IPS DF 6.9 (cell line): ENCODE measurements at regions not wholly inside any gene's neighbourhood (a gene's known extent, or its start where the extent isn't known, plus 50 kb on each side); places are given as distances from the start of the nearest gene placed in this dataset.
A peak's percentile ranks its signal among the peaks of the same experiment; 100 is the strongest.

ENCODE experiments used
- DNase-seq: peaks from one replicate; pipeline ENCODE4 v3.0.0-alpha.2; 2013; ENCODE audit warnings: low read depth, low spot score
- H3K27ac ChIP-seq: one replicate; pipeline ENCODE4 v1.5.1; 2013; ENCODE audit warnings: low read length, control low read depth
- H3K27me3 ChIP-seq: 2 replicates; pipeline ENCODE4 v1.6.1; 2013; ENCODE audit warnings: mild to moderate bottlenecking, low read length; ENCODE audit not compliant: control insufficient read depth, insufficient read depth
- H3K36me3 ChIP-seq: 2 replicates; pipeline ENCODE4 v1.6.1; 2013; ENCODE audit warnings: low read length; ENCODE audit not compliant: control insufficient read depth, insufficient read depth
- H3K4me1 ChIP-seq: 2 replicates; pipeline ENCODE4 v1.6.1; 2013; ENCODE audit warnings: low read length; ENCODE audit not compliant: control insufficient read depth, insufficient read depth
- H3K4me3 ChIP-seq: 2 replicates; pipeline ENCODE4 v1.5.1; 2013; ENCODE audit warnings: mild to moderate bottlenecking, low read length
- H3K9me3 ChIP-seq: 2 replicates; pipeline ENCODE4 v1.6.1; 2013; ENCODE audit warnings: low read length, inconsistent platforms; ENCODE audit not compliant: control insufficient read depth, insufficient read depth
- WGBS: extraction: QIAGEN DNeasy Blood & Tissue Kit; methylation state at CpG from one replicate; pipeline ENCODE4 v1.1.7; 2013; ENCODE audit warnings: mixed read lengths, missing lambda C conversion rate; ENCODE audit not compliant: insufficient read length, insufficient coverage; 5-methylcytosine and 5-hydroxymethylcytosine counted together

DNA sequence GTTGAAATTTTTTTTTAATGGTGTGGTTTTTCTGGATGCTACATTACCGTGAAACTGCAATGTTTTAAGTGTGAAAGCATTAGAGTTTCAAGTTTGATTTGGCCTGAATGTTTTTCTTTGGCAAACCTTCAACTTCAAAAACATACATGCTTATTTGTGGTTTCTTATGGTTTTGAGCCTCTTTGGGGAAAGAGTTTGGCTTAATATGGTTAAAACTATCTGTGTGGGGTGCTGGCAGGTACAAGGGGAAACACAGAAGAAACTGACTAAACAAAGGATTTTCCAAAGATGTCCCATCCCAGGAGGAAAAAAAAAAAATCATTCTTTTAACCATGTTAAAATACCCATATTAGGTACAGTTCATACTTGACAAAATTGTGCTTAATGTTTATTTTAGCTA, 121.1 kb downstream of the HGF start:
- Histone ChIP-seq H3K36me3 (no peaks in the 10 kb centered on the region), H3K9me3 (no peaks in the 10 kb centered on the region), H3K4me3 (no peak overlapping the region), H3K4me1 (no peaks in the 10 kb centered on the region), H3K27ac (no peak overlapping the region), H3K27me3 (no peaks in the 10 kb centered on the region)
- DNase-seq = no peak
- WGBS = no CpG with 5 or more reads among the region's 1 CpG

DNA sequence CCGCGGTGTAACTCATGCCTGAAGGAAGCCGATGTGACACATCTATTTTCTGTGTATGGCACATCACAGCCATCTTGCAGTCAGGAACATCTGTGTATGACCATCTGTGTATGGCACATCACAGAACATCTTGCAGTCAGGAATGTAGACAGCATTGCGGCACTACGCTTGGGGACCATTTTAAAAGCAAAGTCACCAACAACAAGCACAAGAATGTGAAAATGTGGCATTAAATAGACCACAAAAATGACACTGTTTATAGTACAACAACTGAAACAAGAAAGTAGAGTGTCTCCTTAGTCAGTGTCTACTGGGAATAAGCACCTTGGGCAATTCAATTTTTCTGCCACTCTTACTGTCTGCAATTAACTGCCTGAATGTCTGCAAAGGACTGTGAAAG, 124.4 kb downstream of the HGF start:
- no peaks in the 10 kb centered on the region for H3K36me3 ChIP-seq
- no peak overlapping the region for H3K4me3 ChIP-seq
- DNase-seq = no peak
- no peaks in the 10 kb centered on the region for H3K9me3 ChIP-seq
- no CpG with 5 or more reads among the region's 5 CpGs for WGBS
- H3K4me1 ChIP-seq = no peaks in the 10 kb centered on the region
- H3K27ac ChIP-seq = no peak overlapping the region
- no peaks in the 10 kb centered on the region for H3K27me3 ChIP-seq

DNA sequence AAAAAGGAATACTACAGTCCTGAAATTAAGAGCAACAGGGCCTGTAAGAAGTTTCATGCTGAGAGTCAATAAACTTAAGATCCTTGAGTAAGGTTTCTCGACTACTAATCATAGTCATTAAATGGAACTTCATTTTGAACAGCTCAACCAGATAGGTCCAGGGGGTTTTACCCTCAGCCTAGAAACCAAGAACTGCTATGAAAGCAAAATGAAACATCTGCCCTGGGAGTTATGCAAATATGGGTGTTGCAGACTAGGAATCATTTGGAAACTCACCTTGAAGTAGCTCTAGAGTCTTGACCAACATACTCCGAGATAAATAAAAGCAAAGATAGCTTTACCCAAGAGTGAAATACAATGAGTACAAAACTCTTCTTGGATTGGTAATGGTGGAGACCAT, 128.0 kb downstream of the HGF start:
- Histone ChIP-seq H3K27me3 (no peaks in the 10 kb centered on the region), H3K4me1 (no peaks in the 10 kb centered on the region), H3K27ac (no peak overlapping the region), H3K36me3 (no peaks in the 10 kb centered on the region), H3K4me3 (no peak overlapping the region), H3K9me3 (no peaks in the 10 kb centered on the region)
- DNase-seq = no peak
- WGBS = no CpG with 5 or more reads among the region's 2 CpGs

DNA sequence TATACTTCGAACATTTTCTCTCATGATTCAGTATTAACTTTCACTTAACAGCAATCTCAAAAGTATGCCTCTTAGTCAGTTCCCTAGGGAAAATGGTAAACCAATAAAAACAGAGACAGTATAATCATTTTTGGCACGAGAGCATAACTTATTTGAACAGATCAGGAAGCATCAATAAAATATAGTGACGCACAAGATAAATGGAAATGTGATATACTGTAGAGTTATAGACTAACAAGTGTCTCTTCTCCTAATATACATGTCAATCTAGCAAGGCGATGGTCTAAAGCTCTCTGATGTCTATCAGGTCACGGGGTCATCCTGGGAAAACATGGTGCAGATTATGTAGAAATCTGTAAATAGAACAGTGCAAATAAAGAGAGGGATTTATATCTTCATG, 131.6 kb downstream of the HGF start:
- no peaks in the 10 kb centered on the region for H3K27me3 ChIP-seq
- no peaks in the 10 kb centered on the region for H3K36me3 ChIP-seq
- no peak overlapping the region for H3K4me3 ChIP-seq
- no peak for DNase-seq
- H3K9me3 ChIP-seq = no peaks in the 10 kb centered on the region
- no peaks in the 10 kb centered on the region for H3K4me1 ChIP-seq
- H3K27ac ChIP-seq = no peak overlapping the region
- no CpG with 5 or more reads among the region's 5 CpGs for WGBS

DNA sequence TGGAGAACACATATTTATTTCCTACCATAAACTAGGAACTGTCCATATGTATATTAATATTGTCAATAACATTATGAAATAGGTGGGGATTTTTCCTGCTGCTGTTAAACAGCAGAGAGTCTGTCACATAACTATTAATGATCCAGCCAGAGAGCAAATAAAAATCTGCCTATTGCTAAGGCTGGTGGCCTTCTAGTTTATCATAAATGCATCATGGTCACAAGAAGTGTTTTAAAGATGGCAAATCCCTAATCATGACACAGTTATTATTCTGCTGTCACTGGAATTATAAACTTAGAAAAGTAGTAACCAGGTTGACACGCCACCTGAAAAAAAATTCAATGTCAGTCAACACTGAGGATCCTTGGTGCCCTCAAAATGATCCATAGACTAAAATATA, 132.3 kb downstream of the HGF start:
- DNase-seq = no peak
- Histone ChIP-seq H3K27ac (no peak overlapping the region), H3K9me3 (no peaks in the 10 kb centered on the region), H3K27me3 (no peaks in the 10 kb centered on the region), H3K36me3 (no peaks in the 10 kb centered on the region), H3K4me1 (no peaks in the 10 kb centered on the region), H3K4me3 (no peak overlapping the region)
- WGBS = no CpG with 5 or more reads among the region's 1 CpG

DNA sequence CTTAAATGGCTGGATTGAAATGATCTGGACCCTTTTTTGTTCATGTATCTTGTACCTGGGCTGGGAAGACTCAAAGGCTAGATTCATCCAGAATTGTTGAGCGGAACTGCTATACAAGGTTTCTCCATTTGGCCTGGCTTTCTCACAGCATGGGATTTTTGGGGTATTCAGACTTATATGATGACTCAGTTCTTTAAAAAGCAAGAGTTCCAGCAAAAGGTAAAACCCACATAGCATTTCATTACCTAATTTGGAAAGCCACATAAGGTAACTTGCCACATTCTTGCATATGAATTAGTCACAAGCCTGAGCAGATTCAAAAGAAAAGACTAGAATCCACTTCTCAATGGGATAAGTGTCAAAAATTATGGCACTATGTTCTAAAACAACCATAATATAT, 137.4 kb downstream of the HGF start:
- H3K36me3 ChIP-seq = no peaks in the 10 kb centered on the region
- H3K4me1 ChIP-seq = no peaks in the 10 kb centered on the region
- no peak overlapping the region for H3K27ac ChIP-seq
- H3K4me3 ChIP-seq = no peak overlapping the region
- no peaks in the 10 kb centered on the region for H3K9me3 ChIP-seq
- no peaks in the 10 kb centered on the region for H3K27me3 ChIP-seq
- DNase-seq = peak; percentile 27
- WGBS = no CpG with 5 or more reads among the region's 1 CpG

DNA sequence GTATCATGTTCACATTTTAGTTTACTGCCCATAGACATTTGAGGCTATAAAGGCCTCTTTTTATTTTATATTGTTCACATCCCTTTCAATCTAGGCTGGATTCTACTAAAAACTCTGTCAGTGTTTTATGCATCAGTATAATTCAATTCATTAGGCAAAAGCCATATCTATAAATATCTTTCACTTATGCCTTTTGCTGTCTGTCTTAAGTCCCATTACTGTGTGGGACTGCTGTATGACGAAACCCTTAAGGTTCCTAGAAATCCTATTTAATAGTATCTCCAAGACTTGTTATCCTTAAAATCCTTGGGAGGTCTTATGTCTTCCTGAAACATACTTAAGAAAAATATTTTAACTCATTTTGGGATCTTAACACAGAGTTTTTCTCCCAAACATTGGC, 139.2 kb downstream of the HGF start:
- no CpG with 5 or more reads among the region's 1 CpG for WGBS
- Histone ChIP-seq H3K27ac (no peak overlapping the region), H3K36me3 (no peaks in the 10 kb centered on the region)

DNA sequence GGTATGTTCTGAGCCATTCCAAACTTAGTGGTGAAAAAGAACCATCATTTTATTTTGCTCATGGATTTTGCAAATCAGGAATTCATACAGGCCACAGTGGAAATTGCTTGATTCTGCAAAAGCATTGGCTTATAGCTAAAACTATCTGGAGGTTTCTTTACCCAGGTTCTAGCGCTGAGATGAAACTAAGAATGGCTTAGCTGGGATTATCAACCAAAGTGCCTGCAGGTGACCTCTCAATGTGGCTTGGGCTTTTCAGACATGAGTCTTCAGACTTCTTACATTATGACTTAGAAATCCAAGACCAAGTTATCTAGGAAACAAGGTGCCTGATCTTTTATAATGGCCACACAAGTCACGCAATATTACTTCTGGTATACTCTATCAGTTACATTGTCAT, 140.1 kb downstream of the HGF start:
- no CpG with 5 or more reads among the region's 2 CpGs for WGBS
- Histone ChIP-seq H3K36me3 (no peaks in the 10 kb centered on the region), H3K9me3 (no peaks in the 10 kb centered on the region), H3K27ac (no peak overlapping the region), H3K4me1 (no peaks in the 10 kb centered on the region), H3K4me3 (no peak overlapping the region), H3K27me3 (no peaks in the 10 kb centered on the region)
- DNase-seq = no peak

More for the DNA sequence above, 139.2 kb downstream of the HGF start:
- Histone ChIP-seq H3K4me1 (no peaks in the 10 kb centered on the region), H3K9me3 (no peaks in the 10 kb centered on the region), H3K27me3 (no peaks in the 10 kb centered on the region), H3K4me3 (no peak overlapping the region)
- DNase-seq = no peak

DNA sequence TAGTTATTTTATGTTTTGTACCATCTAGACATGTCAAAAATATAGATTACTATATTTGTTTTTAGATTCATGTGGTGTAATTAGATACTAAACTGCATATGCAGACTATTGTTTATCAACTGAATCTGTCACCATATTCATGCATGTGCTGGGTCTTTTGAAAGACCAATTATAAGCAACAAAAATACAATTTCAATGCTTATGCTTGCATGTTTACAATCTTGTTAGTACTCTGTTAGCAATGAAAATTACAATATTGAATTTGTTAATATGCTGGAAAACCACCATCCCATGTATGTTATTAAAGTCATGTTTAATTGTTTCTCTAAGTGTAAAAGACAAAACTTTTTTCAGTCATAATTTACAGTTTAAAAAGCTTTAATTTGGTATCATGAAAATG, 140.9 kb downstream of the HGF start:
- DNase-seq = no peak
- Histone ChIP-seq H3K27me3 (no peaks in the 10 kb centered on the region), H3K4me3 (no peak overlapping the region), H3K36me3 (no peaks in the 10 kb centered on the region), H3K9me3 (no peaks in the 10 kb centered on the region), H3K27ac (no peak overlapping the region), H3K4me1 (no peaks in the 10 kb centered on the region)

DNA sequence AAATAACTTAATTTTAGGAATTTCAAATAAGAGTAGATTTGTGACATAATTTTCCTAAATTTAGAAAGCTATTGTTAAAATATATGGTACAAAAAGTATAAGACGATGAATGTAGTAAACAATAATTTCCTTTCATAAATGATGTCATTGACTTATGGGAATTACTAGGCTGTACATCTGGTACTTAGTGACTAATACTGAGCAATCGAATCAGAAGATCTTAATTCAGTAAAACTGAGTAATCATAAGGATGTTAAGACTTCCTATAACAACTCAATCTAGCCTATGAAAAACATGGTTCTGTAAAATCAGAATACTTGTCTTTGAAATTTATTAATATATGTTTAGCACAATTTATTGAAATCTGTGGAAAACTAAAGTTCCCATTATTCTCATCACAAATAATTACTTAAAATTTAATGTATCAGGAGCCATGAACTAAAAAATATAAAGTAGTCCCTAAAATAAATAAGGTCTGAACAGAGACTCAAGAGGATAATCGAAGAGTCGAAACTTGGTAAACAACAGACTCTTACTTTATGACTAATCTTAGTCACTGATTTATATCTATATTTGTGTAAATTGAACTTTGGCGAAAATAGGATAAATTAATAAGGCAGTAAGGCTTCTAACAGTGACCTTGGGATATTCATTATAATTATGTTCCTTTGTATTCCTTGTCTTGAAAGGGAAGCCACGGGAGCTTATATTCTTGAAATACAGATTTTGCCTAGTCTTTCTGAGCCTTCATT, 142.1 kb downstream of the HGF start:
- H3K36me3 ChIP-seq = no peaks in the 10 kb centered on the region
- WGBS = no CpG with 5 or more reads among the region's 6 CpGs
- H3K9me3 ChIP-seq = no peaks in the 10 kb centered on the region
- H3K4me1 ChIP-seq = no peaks in the 10 kb centered on the region
- no peak overlapping the region for H3K27ac ChIP-seq
- H3K27me3 ChIP-seq = no peaks in the 10 kb centered on the region
- DNase-seq = no peak
- H3K4me3 ChIP-seq = no peak overlapping the region

DNA sequence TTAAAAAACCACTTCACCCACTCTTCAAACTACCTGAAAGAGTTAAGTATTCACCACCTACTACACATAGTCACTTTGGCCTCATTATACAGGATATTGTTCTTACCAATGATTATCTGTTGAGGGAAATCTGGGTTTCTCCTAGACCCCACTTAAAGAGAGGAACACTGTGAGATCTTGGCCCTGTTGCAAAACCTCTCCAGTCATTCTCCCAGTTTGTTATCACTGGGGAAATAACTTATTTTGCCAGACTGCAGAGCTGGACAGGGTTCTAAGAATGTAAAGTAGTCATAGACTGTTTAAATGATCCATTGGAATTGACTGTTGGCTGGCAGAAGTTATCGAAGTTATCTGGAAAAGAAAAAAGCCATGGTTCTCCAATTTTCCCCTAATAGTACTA, 143.8 kb downstream of the HGF start:
- Histone ChIP-seq H3K36me3 (no peaks in the 10 kb centered on the region), H3K4me3 (no peak overlapping the region), H3K4me1 (no peaks in the 10 kb centered on the region), H3K9me3 (no peaks in the 10 kb centered on the region), H3K27me3 (no peaks in the 10 kb centered on the region), H3K27ac (no peak overlapping the region)
- DNase-seq = no peak
- WGBS = no CpG with 5 or more reads among the region's 1 CpG
